OCI-M2 (cell line): ENCODE measurements at regions not wholly inside any gene's neighbourhood (a gene's known extent, or its start where the extent isn't known, plus 50 kb on each side); places are given as distances from the start of the nearest gene placed in this dataset.

Source experiments
- DNase-seq: peaks from one replicate; lab custom pipeline; 2025; ENCODE audit not compliant: unreplicated experiment; lab: John Stamatoyannopoulos, UW

GRCh38 chr2:162890690-162891311, 52.2 kb upstream of the KCNH7 start:
- DNase-seq = no peak

GRCh38 chr2:162888652-162889051, 50.1 kb upstream of the KCNH7 start:
- peak; percentile 28 for DNase-seq
